Activated CD4-positive, alpha-beta T cell treated with anti-CD3 and anti-CD28 coated beads, Interleukin-2, amount 50 U/mL, for 48 hours (primary cell): ENCODE measurements at regions not wholly inside any gene's neighbourhood (a gene's known extent, or its start where the extent isn't known, plus 50 kb on each side); places are given as distances from the start of the nearest gene placed in this dataset.

ENCODE experiments used
- DNase-seq, 2 experiments: peaks; one replicate each; pipeline ENCODE4 v3.0.0-alpha.2; 2020

- no peak for DNase-seq
Measured at GRCh38 chr3:176931991-176932390, 265.3 kb downstream of the TBL1XR1 start.

- no peak for DNase-seq
Measured at GRCh38 chr3:176930942-176931341, 266.3 kb downstream of the TBL1XR1 start.

GRCh38 chr3:176928582-176928931, 268.7 kb downstream of the TBL1XR1 start:
- no peak for DNase-seq

GRCh38 chr3:176927706-176928581, 269.3 kb downstream of the TBL1XR1 start:
- DNase-seq, result no peak

- no peak for DNase-seq
Measured at GRCh38 chr3:176927280-176927679, 270.0 kb downstream of the TBL1XR1 start.

GRCh38 chr3:176926688-176927087, 270.6 kb downstream of the TBL1XR1 start:
- DNase-seq, result no peak

- no peak for DNase-seq
Measured at GRCh38 chr3:176926034-176926433, 271.2 kb downstream of the TBL1XR1 start.

GRCh38 chr3:176920766-176921160, 276.5 kb downstream of the TBL1XR1 start:
- no peak for DNase-seq

- DNase-seq, result no peak
Measured at GRCh38 chr3:176919836-176920765, 277.2 kb downstream of the TBL1XR1 start.

GRCh38 chr3:176916777-176917176, 280.5 kb downstream of the TBL1XR1 start:
- DNase-seq, result no peak

- DNase-seq, result no peak
Measured at GRCh38 chr3:176914764-176915163, 282.5 kb downstream of the TBL1XR1 start.

- no peak for DNase-seq
Measured at GRCh38 chr3:176911579-176911978, 285.7 kb downstream of the TBL1XR1 start.

GRCh38 chr3:176909044-176909443, 288.2 kb downstream of the TBL1XR1 start:
- no peak for DNase-seq

- no peak for DNase-seq
Measured at GRCh38 chr3:176906046-176906905, 291.0 kb downstream of the TBL1XR1 start.

- no peak for DNase-seq
Measured at GRCh38 chr3:176905331-176905730, 292.0 kb downstream of the TBL1XR1 start.

- DNase-seq, result no peak
Measured at GRCh38 chr3:176904506-176904905, 292.8 kb downstream of the TBL1XR1 start.

GRCh38 chr3:176896640-176897039, 300.6 kb downstream of the TBL1XR1 start:
- DNase-seq, result no peak

GRCh38 chr3:176896165-176896564, 301.1 kb downstream of the TBL1XR1 start:
- DNase-seq, result no peak

GRCh38 chr3:176879710-176880109, 317.6 kb downstream of the TBL1XR1 start:
- DNase-seq, result no peak

- no peak for DNase-seq
Measured at GRCh38 chr3:176873261-176873660, 324.0 kb downstream of the TBL1XR1 start.

GRCh38 chr3:176872771-176873209, 324.5 kb downstream of the TBL1XR1 start:
- peak; percentile 60 to 67 for DNase-seq

- DNase-seq, result no peak
Measured at GRCh38 chr3:176870451-176870850, 326.8 kb downstream of the TBL1XR1 start.
